HL-60 (cell line): ENCODE measurements at regions not wholly inside any gene's neighbourhood (a gene's known extent, or its start where the extent isn't known, plus 50 kb on each side); places are given as distances from the start of the nearest gene placed in this dataset.

Experiments
- DNase-seq, 2 experiments: peaks; one replicate each; pipeline ENCODE4 v3.0.0-alpha.2; 2010 to 2020; ENCODE audit warnings: low read depth in 1 of 2, low spot score in 1 of 2
- H3K27ac ChIP-seq: fragments of 250-450 bp; sonication (Bioruptor Pico); replicated peaks from 2 replicates; pipeline ENCODE4 v1.5.1; 2020; ENCODE audit warnings: mild to moderate bottlenecking, moderate library complexity
- H3K27me3 ChIP-seq: fragments of 250-450 bp; sonication (Bioruptor Pico); 2 replicates; pipeline ENCODE4 v1.5.1; 2021; ENCODE audit warnings: mild to moderate bottlenecking, moderate library complexity; ENCODE audit not compliant: insufficient read depth, poor library complexity, severe bottlenecking
- H3K4me3 ChIP-seq: replicated peaks from 2 replicates; pipeline ENCODE4 v1.5.1; 2011; ENCODE audit warnings: mild to moderate bottlenecking, control low read depth, low read length; ENCODE audit not compliant: insufficient read depth
- GABPA ChIP-seq: IDR thresholded peaks from 2 replicates; pipeline ENCODE4 v1.6.1; 2012; ENCODE audit warnings: low read depth
- POLR2AphosphoS5 ChIP-seq: IDR thresholded peaks from 2 replicates; pipeline ENCODE4 v1.6.1; 2012; ENCODE audit warnings: low read depth
- SPI1 ChIP-seq: IDR thresholded peaks from 2 replicates; pipeline ENCODE4 v1.6.1; 2012; ENCODE audit warnings: low read depth, mild to moderate bottlenecking, borderline replicate concordance
- TF ChIP-seq, protein P1 (sequence below): IDR thresholded peaks from 2 replicates; pipeline ENCODE4 v1.6.1; 2012; ENCODE audit warnings: low read depth; ENCODE audit not compliant: insufficient replicate concordance
- TF ChIP-seq, protein P2 (sequence below): IDR thresholded peaks from one replicate; pipeline ENCODE4 v1.5.1; 2011; ENCODE audit warnings: low read length, control low read depth, inconsistent platforms; ENCODE audit not compliant: insufficient read depth

GRCh38 chr4:189835505-189835904 lies 105.2 kb upstream of the FRG1 start:
- Histone ChIP-seq H3K4me3 (no peak overlapping the region), H3K27me3 (no peaks in the 10 kb centered on the region), H3K27ac (no peak overlapping the region)
- DNase-seq = no peak
- TF ChIP-seq POLR2AphosphoS5 (no peak), GABPA (no peak), SPI1 (no peak)
- TF ChIP-seq, protein P1, sequence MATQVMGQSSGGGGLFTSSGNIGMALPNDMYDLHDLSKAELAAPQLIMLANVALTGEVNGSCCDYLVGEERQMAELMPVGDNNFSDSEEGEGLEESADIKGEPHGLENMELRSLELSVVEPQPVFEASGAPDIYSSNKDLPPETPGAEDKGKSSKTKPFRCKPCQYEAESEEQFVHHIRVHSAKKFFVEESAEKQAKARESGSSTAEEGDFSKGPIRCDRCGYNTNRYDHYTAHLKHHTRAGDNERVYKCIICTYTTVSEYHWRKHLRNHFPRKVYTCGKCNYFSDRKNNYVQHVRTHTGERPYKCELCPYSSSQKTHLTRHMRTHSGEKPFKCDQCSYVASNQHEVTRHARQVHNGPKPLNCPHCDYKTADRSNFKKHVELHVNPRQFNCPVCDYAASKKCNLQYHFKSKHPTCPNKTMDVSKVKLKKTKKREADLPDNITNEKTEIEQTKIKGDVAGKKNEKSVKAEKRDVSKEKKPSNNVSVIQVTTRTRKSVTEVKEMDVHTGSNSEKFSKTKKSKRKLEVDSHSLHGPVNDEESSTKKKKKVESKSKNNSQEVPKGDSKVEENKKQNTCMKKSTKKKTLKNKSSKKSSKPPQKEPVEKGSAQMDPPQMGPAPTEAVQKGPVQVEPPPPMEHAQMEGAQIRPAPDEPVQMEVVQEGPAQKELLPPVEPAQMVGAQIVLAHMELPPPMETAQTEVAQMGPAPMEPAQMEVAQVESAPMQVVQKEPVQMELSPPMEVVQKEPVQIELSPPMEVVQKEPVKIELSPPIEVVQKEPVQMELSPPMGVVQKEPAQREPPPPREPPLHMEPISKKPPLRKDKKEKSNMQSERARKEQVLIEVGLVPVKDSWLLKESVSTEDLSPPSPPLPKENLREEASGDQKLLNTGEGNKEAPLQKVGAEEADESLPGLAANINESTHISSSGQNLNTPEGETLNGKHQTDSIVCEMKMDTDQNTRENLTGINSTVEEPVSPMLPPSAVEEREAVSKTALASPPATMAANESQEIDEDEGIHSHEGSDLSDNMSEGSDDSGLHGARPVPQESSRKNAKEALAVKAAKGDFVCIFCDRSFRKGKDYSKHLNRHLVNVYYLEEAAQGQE = no peak
- TF ChIP-seq, protein P2, sequence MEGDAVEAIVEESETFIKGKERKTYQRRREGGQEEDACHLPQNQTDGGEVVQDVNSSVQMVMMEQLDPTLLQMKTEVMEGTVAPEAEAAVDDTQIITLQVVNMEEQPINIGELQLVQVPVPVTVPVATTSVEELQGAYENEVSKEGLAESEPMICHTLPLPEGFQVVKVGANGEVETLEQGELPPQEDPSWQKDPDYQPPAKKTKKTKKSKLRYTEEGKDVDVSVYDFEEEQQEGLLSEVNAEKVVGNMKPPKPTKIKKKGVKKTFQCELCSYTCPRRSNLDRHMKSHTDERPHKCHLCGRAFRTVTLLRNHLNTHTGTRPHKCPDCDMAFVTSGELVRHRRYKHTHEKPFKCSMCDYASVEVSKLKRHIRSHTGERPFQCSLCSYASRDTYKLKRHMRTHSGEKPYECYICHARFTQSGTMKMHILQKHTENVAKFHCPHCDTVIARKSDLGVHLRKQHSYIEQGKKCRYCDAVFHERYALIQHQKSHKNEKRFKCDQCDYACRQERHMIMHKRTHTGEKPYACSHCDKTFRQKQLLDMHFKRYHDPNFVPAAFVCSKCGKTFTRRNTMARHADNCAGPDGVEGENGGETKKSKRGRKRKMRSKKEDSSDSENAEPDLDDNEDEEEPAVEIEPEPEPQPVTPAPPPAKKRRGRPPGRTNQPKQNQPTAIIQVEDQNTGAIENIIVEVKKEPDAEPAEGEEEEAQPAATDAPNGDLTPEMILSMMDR = no peak

DNA sequence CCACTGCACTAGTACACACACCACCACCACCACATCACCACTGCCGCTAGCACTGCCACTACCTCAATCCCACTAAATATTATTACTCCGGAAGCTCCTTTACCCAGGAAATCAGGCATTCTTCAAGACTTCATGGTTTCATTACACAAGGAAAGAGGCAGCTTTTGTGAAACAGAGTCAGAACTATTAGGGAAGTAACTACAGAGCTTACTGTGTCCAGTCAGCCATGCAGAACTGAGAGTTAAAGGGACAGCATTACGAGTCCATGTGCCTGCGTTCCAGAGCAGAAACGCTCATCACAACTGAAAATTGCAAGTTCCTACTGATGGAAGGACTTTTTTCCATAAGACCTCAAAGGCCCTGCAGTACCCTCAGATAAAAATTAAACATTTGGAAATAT lies 103.2 kb upstream of the FRG1 start:
- DNase-seq = no peak
- Histone ChIP-seq H3K27me3 (no peaks in the 10 kb centered on the region), H3K27ac (no peak overlapping the region), H3K4me3 (no peak overlapping the region)
- TF ChIP-seq, protein P1 = no peak

GRCh38 chr4:189838821-189839497 lies 101.7 kb upstream of the FRG1 start:
- Histone ChIP-seq H3K27ac (no peak overlapping the region), H3K27me3 (no peaks in the 10 kb centered on the region), H3K4me3 (no peak overlapping the region)
- DNase-seq = no peak
- no peak for TF ChIP-seq GABPA
- no peak for TF ChIP-seq SPI1
- TF ChIP-seq, protein P2 = no peak
- TF ChIP-seq POLR2AphosphoS5 = no peak

DNA sequence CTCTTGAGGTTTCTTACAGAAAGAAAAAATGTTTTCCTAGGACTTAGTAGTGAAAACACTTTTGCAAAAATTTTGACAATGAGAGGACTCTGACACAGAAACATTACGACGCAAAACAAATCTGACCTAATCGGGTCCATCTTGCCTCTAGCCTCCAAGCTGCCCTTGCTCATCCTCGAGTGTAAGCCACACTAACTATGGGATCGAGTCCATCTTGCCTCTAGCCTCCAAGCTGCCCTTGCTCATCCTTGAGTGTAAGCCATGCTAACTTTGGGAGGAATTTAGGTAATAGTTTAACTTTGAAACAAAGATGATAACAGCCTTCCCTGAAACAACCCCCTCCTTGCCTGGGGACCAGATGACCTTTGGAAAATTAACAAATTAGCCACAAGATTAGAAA lies 100.3 kb upstream of the FRG1 start:
- Histone ChIP-seq H3K27me3 (no peaks in the 10 kb centered on the region), H3K27ac (no peak overlapping the region), H3K4me3 (no peak overlapping the region)
- no peak for TF ChIP-seq GABPA
- no peak for TF ChIP-seq SPI1
- TF ChIP-seq, protein P1 = no peak
- TF ChIP-seq POLR2AphosphoS5 = no peak
- TF ChIP-seq, protein P2 = no peak
- DNase-seq = no peak
